ENCODE measurements at regions not wholly inside any gene's neighbourhood (a gene's known extent, or its start where the extent isn't known, plus 50 kb on each side); places are given as distances from the start of the nearest gene placed in this dataset.
A peak's percentile ranks its signal among the peaks of the same experiment; 100 is the strongest.

DNA sequence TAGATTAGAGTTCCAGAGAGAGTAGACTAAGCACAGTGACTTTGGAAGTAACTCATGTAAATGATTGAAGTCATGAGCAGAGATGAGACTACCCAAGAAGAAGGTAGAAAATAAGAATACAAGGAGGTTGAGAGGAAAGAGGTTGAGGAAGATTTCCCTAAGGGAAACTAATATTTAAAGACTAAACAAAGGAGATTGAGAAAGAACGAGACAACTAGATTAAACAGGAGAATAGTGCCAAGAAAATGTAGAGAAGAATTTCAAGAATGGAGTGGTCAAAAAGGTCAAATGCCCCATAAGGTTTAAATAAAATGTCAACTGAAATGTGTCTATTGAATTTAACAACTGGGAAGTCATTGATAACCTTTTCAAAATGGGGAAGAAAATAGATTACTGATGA, 59.0 kb downstream of the RPS29 start:
- Mint-ChIP-seq H3K4me3 (no peak overlapping the region), H3K36me3 (no peaks in the 10 kb centered on the region), H3K27ac (no peak overlapping the region), H3K4me1 (no peaks in the 10 kb centered on the region), H3K9me3 (peaks cover 30% of the 10 kb centered on the region), H3K27me3 (ENCODE audit: low read depth) (no peaks in the 10 kb centered on the region)
- no peak for TF ChIP-seq CTCF (IDR thresholded peaks at IDR 0.05; ENCODE audit: unreplicated experiment)
- DNase-seq (ENCODE audit: low spot score in 2 of 2, unreplicated experiment in 2 of 2): no peak

- H3K9me3 Mint-ChIP-seq: peaks cover 20% of the 10 kb centered on the region
- no peak for TF ChIP-seq CTCF (IDR thresholded peaks at IDR 0.05; ENCODE audit: unreplicated experiment)
- no peaks in the 10 kb centered on the region for H3K36me3 Mint-ChIP-seq
- H3K27ac Mint-ChIP-seq: no peak overlapping the region
- no peaks in the 10 kb centered on the region for H3K4me1 Mint-ChIP-seq
- H3K27me3 Mint-ChIP-seq (ENCODE audit: low read depth): no peaks in the 10 kb centered on the region
- DNase-seq (ENCODE audit: low spot score in 2 of 2, unreplicated experiment in 2 of 2): no peak
- H3K4me3 Mint-ChIP-seq: no peak overlapping the region
Measured at GRCh38 chr14:49526101-49526500, 60.1 kb downstream of the RPS29 start.

- no peak for TF ChIP-seq CTCF (IDR thresholded peaks at IDR 0.05; ENCODE audit: unreplicated experiment)
- no peak overlapping the region for H3K4me3 Mint-ChIP-seq
- no peak for DNase-seq (ENCODE audit: low spot score in 2 of 2, unreplicated experiment in 2 of 2)
- H3K27me3 Mint-ChIP-seq (ENCODE audit: low read depth): no peaks in the 10 kb centered on the region
- no peak overlapping the region for H3K27ac Mint-ChIP-seq
- H3K36me3 Mint-ChIP-seq: no peaks in the 10 kb centered on the region
- no peaks in the 10 kb centered on the region for H3K9me3 Mint-ChIP-seq
- peaks cover 9% of the 10 kb centered on the region for H3K4me1 Mint-ChIP-seq
Measured at GRCh38 chr14:49516286-49516685, 69.9 kb downstream of the RPS29 start.

GRCh38 chr14:49512571-49512970, 73.6 kb downstream of the RPS29 start:
- Mint-ChIP-seq H3K9me3 (peaks cover 17% of the 10 kb centered on the region), H3K27me3 (ENCODE audit: low read depth) (no peaks in the 10 kb centered on the region)
- TF ChIP-seq CTCF (IDR thresholded peaks at IDR 0.05; ENCODE audit: unreplicated experiment): no peak

DNA sequence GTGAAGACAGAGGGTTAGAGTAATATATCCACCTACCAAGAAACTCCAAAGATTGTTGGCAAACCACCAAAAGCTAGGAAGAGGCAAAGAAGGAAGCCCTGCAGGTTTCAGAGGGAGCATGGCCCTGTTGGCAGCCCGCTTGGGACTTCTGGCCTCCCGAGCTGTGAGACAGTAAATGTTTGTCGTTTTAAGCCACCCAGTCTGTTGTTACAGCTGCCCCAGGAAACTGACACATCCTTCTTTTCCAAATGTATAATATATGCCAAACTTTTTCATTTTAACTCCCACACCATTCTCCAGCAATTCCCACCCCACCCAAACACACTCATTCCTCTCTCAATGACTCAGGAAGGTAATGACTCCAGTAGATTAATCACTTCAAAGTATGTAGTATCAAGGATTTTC, 74.0 kb downstream of the RPS29 start:
- Mint-ChIP-seq H3K4me1 (peaks cover 9% of the 10 kb centered on the region), H3K27ac (peak overlapping the region; percentile 89), H3K36me3 (peaks cover 2% of the 10 kb centered on the region), H3K9me3 (peaks cover 17% of the 10 kb centered on the region), H3K4me3 (no peak overlapping the region), H3K27me3 (ENCODE audit: low read depth) (no peaks in the 10 kb centered on the region)
- no peak for DNase-seq (ENCODE audit: low spot score in 2 of 2, unreplicated experiment in 2 of 2)
- no peak for TF ChIP-seq CTCF (IDR thresholded peaks at IDR 0.05; ENCODE audit: unreplicated experiment)

More at GRCh38 chr14:49512571-49512970, 73.6 kb downstream of the RPS29 start:
- peaks cover 2% of the 10 kb centered on the region for H3K36me3 Mint-ChIP-seq
- no peak for DNase-seq (ENCODE audit: low spot score in 2 of 2, unreplicated experiment in 2 of 2)
- peak overlapping the region; percentile 89 for H3K27ac Mint-ChIP-seq
- H3K4me3 Mint-ChIP-seq: no peak overlapping the region
- peaks cover 9% of the 10 kb centered on the region for H3K4me1 Mint-ChIP-seq

DNA sequence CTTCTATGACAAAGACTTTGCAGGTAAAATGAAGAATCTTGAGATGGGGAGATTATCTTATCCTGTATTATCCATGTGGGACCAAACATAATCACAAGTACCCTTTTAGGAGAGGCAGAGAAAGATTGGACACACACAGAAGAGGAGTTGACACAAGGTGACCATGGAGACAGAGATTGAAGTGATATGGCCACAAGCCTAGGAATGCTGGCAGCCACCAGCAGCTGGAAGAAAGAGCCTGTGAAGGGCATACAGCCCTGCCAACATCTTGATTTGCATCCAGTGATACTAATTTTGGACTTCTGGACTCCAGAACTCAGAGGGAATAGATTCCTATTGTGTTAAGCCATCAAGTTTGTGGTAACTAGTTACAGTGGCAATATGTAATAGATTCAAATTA, 78.1 kb downstream of the RPS29 start:
- H3K27ac Mint-ChIP-seq: no peak overlapping the region
- H3K4me1 Mint-ChIP-seq: peaks cover 33% of the 10 kb centered on the region
- no peak overlapping the region for H3K4me3 Mint-ChIP-seq
- peaks cover 2% of the 10 kb centered on the region for H3K36me3 Mint-ChIP-seq
- peaks cover 17% of the 10 kb centered on the region for H3K9me3 Mint-ChIP-seq
- no peaks in the 10 kb centered on the region for H3K27me3 Mint-ChIP-seq (ENCODE audit: low read depth)
- DNase-seq (ENCODE audit: low spot score in 2 of 2, unreplicated experiment in 2 of 2): no peak
- TF ChIP-seq CTCF (IDR thresholded peaks at IDR 0.05; ENCODE audit: unreplicated experiment): no peak
